GM19035 (cell line): ENCODE measurements at regions not wholly inside any gene's neighbourhood (a gene's known extent, or its start where the extent isn't known, plus 50 kb on each side); places are given as distances from the start of the nearest gene placed in this dataset.

Experiments
- ATAC-seq: cut with Tn5 transposase; IDR thresholded peaks from one replicate; pipeline ENCODE4 v1.9.1; 2021; ENCODE audit not compliant: unreplicated experiment

DNA sequence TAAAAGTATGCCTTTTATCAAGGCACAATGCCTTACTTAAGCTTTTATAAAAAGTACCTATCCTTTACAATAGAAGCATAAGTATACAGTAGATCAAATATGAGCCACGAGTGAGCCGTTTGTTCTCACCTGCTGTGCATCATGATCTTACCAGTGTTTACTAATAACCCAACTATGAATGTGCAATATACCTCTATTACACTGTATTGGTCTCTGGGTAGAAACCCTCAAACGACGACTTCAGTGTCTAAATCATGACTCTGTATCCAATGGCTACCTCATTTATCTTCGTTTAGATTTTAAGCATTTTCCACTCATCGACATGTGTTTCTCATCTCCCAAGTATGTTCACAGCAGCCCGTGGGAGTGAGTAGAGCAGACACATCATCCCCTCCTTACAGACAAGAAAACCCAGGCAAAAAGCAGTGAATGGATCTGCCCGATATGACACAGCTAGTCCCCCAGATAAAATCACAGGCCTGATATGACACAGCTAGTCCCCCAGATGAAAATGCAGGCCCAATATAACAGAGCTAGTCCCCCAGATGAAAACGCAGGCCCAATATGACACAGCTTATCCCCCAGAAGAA, 279.8 kb downstream of the TNS1 start:
- no peak for ATAC-seq

DNA sequence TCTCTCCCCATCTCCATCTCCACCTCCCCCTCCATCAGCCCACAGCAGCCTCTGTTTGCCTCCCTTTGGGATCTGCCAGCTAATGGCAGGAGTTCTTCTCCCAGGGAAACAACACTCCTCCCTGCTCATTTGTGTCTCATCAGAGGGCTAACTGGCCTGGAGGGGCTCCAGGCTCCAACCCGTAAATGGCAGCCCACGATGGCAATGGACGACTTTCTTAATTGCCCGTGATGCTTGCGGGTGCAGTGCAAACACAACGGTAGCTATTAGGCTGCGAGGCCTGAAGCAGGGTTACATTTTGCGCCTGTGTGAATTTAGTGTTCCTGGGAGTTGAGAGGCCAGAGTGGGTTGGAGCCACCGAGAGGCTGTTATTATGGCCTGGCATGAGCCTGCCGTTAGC, 285.1 kb downstream of the TNS1 start:
- no peak for ATAC-seq

DNA sequence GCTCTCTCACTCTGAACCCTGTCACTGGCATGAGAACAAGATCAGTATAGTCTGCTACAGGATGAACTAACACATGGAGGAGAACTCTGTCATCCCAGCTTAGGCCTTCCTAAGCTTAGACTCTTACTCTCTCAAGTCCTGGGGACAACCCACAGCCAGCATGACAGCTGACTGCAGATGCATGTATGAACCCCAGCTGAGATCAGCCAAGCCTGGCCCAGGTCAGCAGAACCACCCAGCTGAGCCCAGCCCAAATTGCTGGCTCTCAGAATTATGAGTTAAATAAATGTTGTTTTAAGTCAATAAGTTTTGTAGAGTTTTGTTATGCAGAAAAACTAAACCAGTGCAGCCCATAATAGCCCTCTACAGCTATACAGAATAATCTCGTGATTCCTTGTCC, 287.3 kb downstream of the TNS1 start:
- ATAC-seq, result no peak

DNA sequence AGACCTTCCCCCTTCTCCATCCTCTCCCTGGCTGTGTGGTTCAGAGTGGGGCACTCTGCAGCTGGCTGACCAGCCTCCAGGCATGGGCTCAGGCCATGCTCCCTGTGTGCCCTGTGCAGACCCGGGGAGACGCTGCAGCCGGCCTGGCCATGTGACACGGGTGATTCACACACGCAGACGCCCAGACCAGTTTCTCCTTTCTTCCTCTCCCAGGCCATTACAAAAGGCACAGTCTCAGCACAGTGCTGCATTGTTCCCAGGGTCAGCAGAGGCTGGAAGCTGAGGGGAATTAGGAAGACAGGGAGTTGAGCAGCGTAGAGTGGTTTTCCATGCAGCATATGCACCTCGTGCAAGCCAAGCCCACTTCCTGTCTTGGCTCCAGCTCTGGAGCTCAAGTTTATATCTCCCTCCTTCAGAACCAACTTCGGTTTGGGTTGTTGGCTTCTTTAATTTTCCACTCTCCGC, 288.5 kb downstream of the TNS1 start:
- ATAC-seq, result no peak

DNA sequence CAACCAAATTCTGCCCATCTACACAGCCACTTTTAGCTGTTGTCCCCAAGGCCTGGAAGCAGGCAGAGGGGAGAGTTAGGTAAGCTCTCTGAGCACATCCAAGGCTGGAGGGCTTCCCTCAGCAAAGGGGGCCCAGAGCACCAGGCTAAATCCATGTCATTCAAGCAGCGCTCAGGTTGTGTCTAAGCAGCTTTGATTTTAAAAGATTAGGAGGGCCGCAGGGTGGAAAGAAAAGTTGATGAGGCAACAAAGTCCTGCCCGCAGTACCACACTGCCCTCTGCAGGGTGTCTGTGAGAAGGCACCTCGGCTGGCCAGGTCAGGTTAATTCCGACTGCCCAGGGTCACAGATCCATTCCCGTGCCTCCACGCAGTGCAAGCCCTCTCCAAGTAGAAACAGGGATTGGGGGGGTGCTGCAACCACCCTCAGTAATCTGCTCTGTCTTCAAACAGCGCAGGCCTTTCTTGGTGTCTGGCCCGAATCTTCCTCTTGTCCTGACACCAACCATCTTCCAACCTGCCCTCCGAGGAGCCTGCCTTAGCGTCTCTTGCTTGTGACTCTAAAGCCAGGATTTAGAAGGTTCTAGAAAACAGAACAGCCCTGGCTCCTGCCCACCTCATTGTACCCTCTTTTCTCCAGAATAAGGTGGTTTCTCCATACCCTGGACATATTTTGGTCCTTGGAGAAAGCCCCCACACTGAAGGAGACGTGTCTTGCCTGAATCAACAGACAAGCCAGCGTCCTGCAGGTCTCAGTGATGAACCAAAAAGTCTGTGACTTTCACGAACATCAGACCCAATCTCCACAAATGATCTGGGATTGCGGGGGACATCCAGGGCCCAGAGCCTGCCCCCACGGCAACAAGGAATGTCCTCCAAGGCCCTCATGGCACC, 289.2 kb downstream of the TNS1 start:
- ATAC-seq, result peak; percentile 67

DNA sequence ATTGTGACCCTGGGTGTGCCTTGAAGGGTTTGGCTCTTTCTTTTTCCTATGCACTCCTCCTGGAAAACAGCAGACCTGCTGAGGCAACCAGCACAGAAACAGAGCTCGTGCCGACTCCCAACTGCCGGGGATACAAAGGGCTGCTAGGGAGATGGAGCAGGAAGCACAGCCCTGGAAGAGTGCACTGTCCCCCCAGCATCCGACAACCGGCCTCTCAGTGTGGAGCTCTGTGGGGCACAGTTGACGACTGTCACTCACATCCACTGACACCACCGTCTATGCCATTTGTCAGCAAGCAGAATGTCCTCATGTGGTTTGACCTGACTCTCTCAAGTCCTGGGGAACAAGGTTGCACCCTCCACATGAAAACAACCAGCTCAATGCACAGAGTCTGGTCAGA, 290.4 kb downstream of the TNS1 start:
- no peak for ATAC-seq

DNA sequence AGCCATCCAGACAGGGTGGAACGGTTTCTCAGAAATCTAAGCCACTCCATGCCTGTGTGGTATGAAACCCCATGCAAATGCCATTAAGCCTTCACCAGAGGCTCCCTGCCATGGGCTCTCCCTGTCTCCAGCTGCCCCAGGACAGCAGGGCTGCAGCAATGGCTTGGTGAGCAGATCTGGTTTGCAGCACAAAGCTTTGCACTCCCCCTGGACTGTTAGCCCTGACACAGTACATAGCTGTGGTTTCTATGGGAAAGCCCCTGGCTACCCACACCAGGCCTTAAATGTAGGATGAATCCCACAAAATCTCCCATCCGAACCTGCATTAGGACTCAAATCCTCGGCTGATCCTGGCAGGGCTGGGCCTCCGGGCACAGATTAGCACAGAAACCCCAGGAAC, 291.6 kb downstream of the TNS1 start:
- no peak for ATAC-seq

DNA sequence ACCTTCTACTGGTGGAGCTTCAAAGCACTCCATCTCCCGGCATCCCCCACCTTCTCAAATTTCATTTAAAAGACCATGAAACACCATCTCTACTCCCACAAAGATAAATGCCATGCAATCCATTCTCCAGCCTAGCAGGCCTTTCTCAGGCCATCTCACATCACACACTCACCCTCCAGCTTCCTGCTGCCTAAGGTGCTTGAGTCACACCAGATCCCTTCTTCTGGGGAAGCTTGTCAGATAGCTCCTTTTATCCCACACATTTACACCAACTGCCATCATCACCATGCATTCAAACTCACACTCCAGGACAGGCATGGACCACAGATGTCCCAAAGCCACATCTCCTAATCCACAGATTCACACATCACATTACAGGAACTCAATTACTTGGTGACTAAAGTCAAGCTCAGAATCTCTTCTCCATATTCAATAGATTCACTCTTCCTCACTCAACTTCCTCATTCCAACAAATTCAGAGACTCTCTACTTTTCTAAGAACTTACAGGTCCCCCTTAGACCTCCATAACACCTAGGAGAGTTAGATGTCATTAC, 292.5 kb downstream of the TNS1 start:
- ATAC-seq, result no peak

DNA sequence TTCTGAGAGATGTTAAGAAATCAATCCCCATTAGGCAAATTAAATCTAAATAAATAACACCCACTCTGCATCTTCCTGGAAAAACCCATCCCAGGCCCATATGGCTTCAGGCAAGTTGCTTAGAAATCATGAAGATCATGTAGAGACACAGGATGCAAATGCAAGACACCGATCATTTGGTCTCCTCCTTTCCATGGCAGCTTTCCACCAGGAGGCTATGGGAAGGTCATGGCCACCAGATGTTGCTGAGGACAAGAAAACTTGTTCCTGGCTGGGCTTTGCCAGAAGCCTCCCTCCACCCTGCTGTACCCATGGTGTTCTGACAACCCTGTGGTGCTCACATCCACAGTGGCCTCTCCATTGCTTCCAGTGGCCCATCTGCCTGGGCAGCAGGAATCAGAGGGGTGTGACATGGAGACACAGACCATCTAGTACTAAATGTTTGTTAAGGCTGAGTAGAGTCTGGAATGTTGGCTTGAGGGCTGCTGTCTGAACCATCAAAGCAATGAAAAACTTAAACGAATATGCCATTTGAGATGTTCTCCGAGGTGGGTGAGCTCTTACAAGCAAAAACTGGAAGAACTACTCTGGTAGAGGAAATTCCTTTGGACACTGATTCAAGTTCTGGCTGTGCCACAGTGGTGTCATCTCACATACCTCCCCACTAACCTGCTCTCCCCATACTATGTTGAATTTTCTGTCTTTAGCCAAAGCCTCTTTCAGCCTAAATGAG, 293.2 kb downstream of the TNS1 start:
- no peak for ATAC-seq

DNA sequence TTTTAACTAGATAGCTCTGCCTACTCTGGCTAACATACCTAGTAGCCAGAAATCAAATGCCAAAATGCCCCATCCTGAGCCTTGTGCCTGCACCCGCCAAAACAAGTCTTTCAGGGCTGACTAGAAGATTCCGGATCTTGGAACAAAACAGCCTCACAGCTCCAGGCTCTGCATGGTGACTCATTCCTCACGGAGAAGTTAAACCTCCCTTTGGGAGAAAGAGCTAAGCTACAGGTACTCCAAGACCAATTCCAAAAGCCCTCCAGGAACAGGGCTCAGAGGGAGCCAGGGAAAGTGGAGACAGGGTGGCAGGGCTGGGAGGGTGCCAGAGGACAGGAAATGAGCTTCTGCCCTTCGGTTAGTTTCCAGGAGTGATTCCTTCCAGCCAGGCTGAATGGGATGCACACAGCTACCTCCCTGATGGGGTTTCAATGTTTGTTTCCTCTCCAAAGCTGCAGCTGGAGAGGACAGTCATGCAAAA, 295.6 kb downstream of the TNS1 start:
- no peak for ATAC-seq

DNA sequence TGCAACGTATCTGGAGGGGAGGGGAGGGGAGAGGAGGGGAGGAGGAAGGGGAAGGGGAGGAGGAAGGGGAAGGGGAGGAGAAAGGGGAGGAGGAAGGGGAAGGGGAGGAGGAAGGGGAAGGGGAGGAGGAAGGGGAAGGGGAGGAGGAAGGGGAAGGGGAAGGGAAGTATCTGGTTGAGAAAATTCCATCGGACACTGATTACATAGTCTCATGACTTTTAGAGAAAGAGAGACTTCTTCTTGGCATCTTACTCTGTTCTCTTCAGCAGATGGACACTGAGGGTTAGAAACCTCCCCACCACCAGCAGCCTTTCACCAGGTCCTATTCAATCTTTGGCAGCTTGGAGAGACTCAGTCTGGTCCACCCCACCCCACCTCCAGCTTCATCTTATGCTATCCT, 296.3 kb downstream of the TNS1 start:
- no peak for ATAC-seq

DNA sequence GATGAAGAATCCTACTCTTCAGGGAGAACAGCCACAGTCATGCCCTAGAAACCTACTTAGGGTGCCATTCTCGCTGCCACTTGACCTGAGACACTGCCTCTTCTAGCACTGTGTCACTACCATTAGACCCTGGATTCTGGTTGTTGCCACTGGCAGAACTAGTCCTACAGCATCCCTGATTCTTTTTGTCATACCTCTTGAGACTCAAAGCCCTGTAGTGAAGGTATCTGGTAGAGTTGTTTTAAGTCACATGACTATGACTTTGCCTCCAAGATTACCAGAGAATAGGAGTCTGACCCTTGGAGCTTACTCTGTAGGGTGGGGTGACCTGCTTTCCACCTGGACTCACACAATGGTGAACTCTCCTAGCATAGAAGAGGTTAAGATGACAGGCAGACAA, 296.7 kb downstream of the TNS1 start:
- no peak for ATAC-seq

DNA sequence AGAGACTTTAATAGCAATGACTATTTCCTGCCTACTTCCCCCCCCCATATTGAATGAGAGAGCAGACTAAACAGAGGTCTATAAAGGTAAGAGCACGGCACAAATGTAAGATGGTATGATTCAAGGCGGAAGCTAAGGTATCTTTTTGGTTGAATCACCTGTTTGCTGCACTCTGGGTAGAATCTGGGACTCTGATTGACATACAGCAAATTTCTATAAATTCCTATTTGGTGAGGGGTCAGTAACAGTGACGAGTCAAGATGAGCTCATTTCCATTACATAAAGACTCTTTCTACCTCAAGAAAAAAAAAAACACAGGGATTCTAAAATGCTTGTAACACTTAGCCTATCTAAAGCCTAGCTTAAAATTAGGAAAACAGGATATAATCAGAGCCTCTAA, 297.3 kb downstream of the TNS1 start:
- ATAC-seq, result no peak

DNA sequence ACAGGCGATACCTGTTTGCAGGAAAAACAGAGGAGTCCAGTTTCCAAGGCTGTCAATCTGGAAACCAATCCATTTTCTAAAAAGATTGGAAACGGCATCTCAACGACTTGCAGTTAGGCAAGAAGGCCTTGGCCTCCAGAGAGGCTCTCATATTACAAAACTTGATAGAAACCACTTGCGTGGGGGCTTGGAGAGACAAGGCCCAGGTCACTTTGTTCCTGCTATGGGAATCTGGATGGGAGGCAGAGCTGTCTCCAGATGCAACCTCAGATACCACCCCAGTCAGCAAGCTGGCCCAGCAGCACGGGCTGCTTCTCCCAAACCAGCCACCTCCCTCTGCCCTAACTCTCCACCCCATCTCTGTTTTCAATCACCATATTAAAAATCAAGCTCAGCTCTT, 298.8 kb downstream of the TNS1 start:
- no peak for ATAC-seq

DNA sequence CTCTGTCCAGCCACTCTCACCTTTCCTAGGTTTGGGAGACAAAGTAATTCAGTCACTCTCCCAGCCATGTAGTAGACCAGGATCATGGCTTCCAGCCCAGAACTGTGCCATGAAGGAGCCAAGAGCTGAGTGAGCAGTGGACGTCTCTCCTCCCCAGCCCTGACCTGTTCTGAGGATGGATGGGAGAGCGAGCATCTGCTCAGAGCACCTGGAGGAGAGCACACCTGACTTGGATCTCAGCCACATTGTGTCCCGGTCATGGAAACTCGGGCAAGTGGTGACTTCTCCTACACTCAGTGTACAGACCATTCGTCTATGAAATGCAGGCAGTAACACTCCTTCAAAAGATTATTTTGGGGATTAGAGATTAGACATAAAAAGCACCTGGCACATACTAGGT, 299.7 kb downstream of the TNS1 start:
- no peak for ATAC-seq

DNA sequence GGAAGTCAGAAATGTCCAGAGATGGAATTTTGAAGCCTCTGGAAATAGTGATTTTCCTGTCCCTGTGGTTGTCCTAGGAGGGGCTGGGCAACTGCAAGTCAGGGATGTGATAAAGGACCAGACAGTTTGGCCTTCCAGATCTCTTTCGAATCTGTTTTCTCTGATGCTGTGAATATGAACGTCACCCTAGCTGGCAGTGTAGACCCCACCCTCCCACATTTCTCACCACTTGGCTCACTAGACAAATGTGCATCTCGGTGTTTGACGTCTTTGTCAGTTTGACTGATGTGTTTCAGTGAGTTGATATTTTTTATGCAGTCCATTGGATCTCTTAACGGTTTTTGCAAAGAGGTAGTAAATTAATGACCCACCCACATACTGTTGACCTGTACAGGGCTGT, 301.2 kb downstream of the TNS1 start:
- ATAC-seq, result no peak

DNA sequence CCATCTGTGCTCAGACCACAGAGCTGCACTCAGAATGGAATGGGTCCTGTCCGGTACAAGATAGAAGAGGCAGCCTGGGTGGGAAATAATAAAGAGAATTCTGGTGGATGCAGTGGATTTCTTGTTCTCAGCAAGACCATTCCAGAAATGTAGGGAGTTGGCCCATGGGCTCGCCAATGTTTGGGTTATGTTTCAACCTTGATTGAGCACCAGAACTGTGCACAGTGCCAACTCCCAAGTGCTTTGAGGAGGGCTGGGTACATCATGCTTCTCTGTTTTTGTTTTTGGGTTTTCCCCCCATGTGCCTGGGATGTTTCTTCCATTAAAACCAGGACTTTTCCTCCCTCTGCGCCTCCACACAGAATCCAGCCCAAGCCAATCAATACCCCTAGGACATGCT, 304.1 kb downstream of the TNS1 start:
- no peak for ATAC-seq

DNA sequence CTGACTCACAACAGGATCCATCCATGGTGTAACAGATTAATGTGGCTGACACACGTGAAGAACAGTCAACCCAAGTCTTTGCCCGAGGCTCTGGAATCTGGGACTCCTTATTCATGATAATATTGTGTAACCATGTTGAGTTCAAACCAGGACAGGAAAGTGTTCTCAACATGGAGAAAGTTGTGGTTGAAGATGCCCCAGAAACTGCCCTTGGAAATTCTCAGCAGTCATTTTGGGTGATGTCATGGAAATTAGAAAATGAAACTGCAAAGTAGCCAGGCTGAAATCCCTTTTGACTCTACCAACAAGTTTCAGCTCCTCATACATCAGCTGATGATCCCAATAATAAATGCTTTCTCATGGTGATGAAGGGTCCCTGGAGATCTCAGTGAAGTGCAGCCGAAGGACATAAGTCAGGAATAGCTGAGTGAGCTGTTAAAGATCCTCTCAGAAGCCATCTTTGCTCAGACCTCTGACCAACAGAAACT, 307.7 kb downstream of the TNS1 start:
- no peak for ATAC-seq

DNA sequence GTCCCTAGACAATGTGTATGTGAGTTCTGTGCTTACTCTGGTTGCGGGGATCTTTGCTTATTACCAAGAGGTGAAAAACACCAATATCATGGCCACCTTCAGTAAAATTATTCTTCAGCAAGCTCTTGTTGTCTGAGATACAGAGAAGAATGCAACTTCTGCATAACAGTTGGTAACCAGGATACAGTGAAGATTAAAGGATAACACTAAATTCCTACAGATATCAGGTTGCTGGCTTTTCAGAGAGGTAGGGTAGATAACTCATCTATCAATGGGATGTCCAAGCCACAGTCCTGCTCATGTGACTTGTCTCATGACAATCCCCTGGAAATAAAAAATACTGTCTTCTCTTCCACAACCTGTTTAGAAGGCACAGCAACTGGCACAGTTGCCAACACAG, 308.5 kb downstream of the TNS1 start:
- no peak for ATAC-seq

DNA sequence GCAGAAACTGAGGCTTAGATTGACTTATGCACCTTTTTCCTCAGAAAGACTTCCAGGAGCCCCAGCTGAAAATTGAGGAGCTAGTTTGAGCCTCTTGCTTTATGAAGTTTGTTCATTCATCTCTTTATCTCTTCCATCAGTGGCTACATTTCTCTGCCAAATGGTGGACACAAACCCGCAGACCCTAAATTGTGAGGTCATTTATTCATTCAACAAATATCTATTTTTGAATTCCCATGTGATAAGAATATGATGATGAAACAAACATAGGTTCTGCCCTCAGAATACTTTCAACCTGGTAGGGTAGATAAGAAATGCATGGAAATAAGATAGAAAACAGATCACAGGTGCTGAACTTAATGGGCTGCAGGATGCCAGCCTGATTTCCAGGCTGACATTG, 309.4 kb downstream of the TNS1 start:
- no peak for ATAC-seq

DNA sequence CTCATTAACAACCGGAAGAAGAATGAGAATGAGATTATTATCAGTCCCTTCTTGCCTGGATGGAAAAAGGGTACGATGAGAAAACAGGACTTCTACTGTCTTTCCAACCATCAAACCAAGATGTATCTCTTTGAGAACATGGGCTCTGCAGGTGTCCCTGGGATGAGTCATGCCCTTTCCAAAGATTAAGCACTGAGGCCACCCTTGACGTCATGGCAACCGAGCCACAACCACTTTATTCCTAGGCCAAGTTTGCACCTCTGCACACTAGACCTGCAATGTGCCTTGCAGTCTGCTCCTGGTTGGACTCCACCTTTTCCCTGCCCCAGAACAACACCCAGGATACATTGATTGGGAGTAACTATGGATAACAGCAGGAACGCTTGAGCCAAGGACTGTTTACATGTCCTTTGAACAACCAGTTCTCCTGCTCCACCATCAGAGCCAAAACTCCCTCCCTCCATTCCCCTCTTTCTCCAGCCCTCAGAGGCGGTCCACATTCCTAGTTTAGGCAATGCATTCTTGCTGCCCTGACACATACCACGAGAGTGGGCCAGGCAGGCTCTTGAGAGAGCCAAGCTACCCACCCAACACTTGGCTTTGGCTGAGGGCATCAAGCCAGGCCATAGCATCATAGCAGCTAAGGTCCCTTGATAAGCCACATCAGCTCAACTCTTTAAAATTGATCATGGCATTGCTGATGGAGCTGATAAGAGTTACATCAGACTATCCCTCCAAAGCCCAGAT, 310.7 kb downstream of the TNS1 start:
- no peak for ATAC-seq
